ENCODE measurements at regions not wholly inside any gene's neighbourhood (a gene's known extent, or its start where the extent isn't known, plus 50 kb on each side); places are given as distances from the start of the nearest gene placed in this dataset.

- DNase-seq (ENCODE audit: low spot score) (no peak), ATAC-seq (ENCODE audit: low FRiP score) (no peak)
- TF ChIP-seq CTCF (IDR thresholded peaks at IDR 0.05): no peak
These were observed 104.5 kb downstream of the RBM43 start for GRCh38 chr2:151157000-151157735.

- no peak for TF ChIP-seq CTCF (IDR thresholded peaks at IDR 0.05)
- no peak for ATAC-seq (ENCODE audit: low FRiP score)
- no peak for DNase-seq (ENCODE audit: low spot score)
These were observed 105.2 kb downstream of the RBM43 start for GRCh38 chr2:151156431-151156830.

GRCh38 chr2:151153601-151154000 lies 108.1 kb downstream of the RBM43 start:
- no peak for TF ChIP-seq CTCF (IDR thresholded peaks at IDR 0.05)
- no peak for ATAC-seq (ENCODE audit: low FRiP score)
- DNase-seq (ENCODE audit: low spot score): no peak

- DNase-seq (ENCODE audit: low spot score): no peak
- TF ChIP-seq CTCF (IDR thresholded peaks at IDR 0.05): no peak
- no peak for ATAC-seq (ENCODE audit: low FRiP score)
These were observed 111.0 kb downstream of the RBM43 start for GRCh38 chr2:151150331-151151320.

- no peak for TF ChIP-seq CTCF (IDR thresholded peaks at IDR 0.05)
- ATAC-seq (ENCODE audit: low FRiP score): no peak
- DNase-seq (ENCODE audit: low spot score): no peak
These were observed 123.2 kb downstream of the RBM43 start for GRCh38 chr2:151138507-151138906.

- ATAC-seq (ENCODE audit: low FRiP score) (no peak), DNase-seq (ENCODE audit: low spot score) (no peak)
- no peak for TF ChIP-seq CTCF (IDR thresholded peaks at IDR 0.05)
These were observed 124.1 kb downstream of the RBM43 start for GRCh38 chr2:151137526-151137925.

Measured in omental fat pad (tissue), 3 donors.